Tibial nerve (tissue), 3 donors: ENCODE measurements at regions not wholly inside any gene's neighbourhood (a gene's known extent, or its start where the extent isn't known, plus 50 kb on each side); places are given as distances from the start of the nearest gene placed in this dataset.

Experiments used
- CTCF ChIP-seq, 5 experiments: fragments of 200-600 bp in 3 of 5; fragments of 450-650 bp in 2 of 5; sonication (generic) in 3 of 5; IDR thresholded peaks; one replicate each; pipeline ENCODE4 v1.5.1; 2016 to 2019; ENCODE audit warnings: antibody characterized with exemption in 5 of 5, mild to moderate bottlenecking in 3 of 5, moderate library complexity in 2 of 5
- POLR2A ChIP-seq, 2 donors: fragments of 450-650 bp; IDR thresholded peaks; one replicate each; pipeline ENCODE4 v1.6.1; 2017; ENCODE audit warnings: antibody characterized with exemption in 2 of 2, mild to moderate bottlenecking in 2 of 2, moderate library complexity in 2 of 2

DNA sequence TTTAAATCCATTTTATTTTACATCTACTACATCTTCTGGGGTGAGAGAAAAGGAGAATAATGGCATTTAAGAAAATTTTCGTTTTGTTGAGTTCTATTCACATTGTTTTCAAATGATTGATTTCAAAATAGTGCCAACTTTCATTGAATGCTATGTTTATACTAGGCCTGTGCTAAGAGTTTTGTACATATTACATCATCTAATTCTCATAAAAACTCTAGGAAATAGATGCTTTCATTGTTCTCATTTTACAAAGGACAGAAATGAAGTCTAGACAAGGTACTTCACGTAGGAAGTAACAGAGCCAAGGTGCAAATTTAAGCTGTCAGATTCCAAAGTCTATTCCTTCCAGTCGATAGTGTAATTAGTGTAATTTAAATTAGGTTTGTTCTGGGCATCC, 402.8 kb upstream of the UBE2E3 start:
- TF ChIP-seq CTCF (IDR thresholded peaks at IDR 0.05) (no peak), POLR2A (IDR thresholded peaks at IDR 0.05) (no peak)
